ENCODE measurements at regions not wholly inside any gene's neighbourhood (a gene's known extent, or its start where the extent isn't known, plus 50 kb on each side); places are given as distances from the start of the nearest gene placed in this dataset.
"Not testable (repeated sequence)": the region's sequence is repeated elsewhere in the genome, so short reads cannot be mapped to it uniquely, and the experiment has no call there.

DNA sequence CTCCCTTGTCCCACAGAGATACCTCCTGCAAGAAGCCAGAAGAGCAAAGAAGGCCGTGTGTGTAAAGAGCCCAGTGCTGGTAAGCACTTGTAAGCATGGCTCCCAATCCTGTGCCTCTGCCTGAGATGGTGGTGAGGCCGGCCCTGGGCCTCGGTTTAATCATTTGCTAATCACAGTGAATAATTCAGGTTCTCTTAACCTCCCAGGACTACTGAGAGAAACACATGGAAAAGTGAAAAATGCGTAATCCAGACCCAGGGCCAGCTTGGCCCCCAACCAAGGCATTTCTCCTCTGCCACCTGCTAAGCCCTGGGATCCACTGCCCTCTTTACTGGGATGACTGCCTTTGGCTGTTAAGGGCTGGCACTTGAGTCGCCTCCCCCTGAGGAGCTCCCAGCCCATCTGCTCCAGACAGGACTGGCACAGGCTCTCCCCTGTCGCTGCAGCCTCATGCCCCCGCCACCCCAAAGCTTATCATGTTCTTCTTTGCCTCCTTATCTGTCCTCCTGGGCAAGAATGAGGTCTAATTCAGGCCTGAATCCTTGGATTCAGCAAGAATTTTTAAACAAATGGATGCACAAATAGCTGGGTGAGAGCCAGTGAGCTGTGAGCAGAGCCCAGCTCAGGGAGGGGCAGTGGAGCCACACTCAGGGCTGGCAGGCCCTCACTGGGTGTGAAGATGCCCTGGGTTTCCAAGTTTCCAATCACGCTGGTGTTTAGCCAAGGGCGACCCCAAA is 193.9 kb upstream of the HS6ST1 start:
- DNase-seq, result no peak

DNA sequence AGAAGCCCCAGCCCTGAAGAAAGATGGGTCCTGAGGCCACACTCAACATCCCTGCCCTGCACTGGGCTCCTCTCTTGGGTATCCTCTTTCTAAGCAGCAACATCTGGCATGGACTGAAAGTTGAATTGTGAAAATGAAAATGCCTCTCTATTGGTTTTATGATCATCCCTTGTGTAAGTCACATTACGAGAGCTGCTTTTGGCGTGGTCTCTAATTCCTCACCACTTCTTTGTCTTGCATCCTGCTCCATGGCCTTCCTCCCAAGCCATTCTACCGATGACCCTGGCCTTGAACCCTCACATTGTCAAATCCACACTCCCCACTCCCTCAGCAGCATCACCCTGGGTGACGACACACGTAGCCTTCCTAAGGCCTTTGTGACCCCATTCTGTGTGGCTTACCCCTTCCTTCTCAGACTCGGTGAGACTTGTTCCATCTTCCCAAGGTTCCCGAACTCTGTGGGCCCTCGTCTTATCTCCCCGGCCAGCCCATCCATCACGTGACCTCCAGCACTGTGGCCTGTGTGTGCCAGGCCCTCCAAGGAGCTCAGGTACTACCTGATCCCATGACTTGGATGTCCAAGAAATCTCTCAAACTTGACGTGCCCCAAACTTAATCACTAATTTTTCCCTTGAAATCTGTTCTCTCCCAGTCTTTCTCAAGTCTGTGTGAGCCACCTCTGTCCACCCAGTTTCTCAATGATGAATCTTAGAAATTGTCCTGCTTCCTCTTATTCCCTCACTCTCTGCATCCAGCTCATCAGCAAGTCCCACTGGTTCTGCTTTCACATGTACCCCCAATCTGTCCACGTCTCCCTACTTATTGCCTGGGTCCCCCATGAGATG is 194.7 kb upstream of the HS6ST1 start:
- DNase-seq, result no peak

DNA sequence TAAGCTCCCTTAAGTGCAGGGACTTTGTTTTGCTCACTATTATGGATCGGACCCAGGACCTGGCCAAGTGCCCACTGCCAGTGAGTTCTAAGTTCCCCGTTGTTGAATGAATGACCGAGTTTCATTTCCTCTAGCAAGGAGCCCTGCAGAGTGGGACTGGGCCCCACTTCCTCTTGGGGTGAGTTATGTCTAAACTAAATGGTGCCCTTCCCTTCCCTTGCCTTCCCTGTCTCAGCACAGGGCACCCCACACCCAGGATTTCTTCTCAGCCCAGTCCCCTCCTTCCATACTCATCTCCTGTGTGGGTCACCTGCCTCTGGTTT is 195.3 kb upstream of the HS6ST1 start:
- no peak for DNase-seq

DNA sequence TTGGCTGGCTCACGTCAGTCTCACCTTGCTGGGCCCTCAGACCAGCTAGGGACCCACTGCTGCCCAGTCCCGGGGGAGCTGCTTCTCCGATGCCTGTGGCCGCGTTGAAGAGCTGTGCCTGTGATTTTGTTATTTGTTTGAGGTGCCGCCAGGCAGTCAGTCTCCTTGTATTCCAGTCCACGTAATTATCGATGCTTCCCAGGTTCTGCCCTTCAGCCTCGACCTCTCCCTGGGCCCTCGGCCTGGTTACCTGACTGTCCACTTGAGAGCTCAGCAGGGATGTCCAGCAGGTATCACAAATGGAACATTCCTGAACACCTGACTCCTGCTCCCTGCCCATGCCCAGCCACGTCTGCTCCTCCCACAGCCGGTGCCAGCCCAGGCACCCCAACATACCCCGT is 195.9 kb upstream of the HS6ST1 start:
- no peak for DNase-seq

DNA sequence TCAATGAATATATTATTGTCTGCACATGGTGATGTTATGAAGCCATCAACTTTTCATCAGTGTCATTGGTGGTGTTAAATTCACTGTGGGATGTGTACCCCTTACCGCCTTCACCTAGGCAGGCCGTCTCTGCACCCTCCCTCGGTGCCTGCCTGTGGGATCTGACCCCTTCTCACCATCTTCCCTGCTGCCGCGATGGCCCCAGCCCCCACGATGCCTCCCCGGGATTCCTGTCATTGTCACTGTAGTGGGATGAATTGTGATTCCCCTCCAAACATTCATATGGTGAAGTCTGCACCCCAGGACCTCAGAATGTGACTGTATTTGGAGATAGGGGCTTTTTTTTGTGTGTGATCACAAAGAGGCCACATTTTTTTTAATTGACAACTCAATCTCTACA is 198.3 kb upstream of the HS6ST1 start:
- DNase-seq, result no peak

DNA sequence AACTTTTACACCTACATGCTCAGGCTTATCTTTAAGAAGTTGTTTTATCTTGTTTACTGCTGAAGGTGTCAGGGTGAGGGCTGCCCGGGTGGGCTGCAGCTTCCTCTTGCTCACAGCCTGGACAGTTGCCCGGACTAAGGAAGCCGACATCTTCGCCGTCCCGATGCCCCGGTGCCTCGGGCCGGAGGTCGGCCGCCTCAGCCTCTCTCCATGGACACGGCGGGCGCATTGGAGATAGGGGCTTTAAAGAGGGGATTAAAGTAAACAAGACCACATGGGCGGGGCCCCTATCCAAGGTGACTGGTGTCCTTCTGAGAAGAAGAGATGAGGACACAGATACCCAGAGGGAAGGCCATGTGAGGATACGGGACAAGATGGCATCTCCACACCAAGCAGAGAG is 200.4 kb upstream of the HS6ST1 start:
- DNase-seq, result not testable (repeated sequence)

DNA sequence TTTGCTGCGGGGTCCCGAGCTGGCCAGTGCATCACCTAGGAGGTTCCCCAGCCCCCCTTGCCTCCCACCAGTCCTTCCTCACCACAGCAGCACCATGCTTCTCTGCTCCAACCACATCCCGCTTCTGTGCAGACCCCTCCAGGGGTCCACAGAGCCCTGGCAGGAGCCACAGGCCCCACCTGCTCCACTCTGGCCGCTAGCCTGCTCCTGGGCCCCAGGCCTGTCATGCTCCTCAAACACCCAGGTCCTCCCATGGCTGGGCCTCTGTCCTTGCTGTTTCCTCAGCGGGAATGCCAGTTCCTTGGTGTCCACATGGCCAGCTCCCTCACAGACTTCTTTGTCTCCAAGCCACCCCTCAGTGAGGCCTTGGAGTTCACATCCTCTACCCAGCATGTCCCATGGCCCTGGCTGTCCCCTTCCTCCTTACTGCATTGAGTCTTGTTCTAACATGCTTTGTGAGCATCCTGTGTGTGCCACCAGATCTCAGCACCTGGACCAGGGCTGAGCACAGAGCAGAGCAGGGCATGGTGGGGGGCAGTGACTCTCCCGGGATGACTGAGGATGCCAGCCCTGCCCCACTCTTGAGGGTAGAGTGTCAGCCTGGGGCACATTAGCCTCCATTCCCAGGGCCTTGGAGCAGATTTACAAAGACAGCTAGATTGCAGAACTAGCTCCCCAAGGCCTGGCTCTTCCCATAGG is 201.0 kb upstream of the HS6ST1 start:
- DNase-seq, result no peak

DNA sequence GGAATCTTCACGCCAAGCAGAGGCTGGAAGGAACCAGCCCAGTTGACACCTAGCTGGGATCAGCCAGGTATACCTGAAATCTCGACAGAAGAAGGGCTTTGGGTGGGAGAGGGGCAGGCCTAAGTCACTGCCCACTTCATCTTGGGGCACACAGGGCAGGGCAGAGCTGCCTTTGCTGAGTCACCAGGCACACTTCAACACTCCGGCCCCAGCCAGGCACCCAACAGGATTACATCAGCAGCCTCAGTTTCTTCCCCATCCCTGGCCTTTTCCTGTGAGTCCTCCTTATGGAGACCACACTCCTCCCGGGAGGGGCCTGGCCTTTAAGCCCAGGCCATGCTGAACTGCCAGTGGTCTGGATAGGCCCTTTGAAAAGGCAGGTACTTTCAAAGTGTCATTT is 201.7 kb upstream of the HS6ST1 start:
- no peak for DNase-seq

DNA sequence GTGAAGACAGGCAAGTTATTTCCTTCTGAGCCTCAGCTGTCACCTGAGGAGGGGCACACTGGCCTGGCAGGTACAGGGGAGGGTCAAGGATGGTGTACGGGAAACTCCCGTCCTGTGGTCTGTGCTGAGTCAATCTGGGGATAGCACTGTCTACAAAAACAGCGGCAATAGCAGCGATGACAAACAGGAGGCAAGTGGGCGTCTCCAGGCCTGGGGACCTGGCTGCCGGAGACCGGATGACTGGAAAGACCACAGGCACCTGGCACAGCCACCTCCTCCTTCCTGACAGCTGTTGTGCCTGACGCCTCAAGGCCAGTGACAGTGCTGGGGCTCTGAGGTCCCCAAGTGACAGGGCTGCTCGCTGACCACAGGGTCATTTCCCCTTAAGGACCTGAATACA is 202.1 kb upstream of the HS6ST1 start:
- no peak for DNase-seq

DNA sequence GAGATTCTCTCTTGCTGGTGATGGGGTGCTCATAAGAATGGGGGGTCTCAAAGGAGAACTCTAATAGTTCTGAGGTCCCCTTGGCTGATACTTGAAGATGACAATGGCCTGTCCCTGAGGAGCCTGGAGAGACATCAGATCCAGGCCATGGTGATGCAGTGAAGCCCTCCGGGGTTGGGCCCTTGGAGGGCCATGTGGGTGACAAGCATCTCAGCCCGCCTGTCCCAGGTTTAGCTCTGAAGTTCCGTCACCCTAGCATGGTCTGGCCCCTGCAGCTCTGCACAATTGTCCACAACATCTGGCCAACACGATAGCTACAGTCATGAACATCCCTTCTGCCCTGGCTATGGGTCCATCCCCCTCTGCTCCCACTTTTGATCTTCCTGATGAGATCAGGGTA is 202.8 kb upstream of the HS6ST1 start:
- no peak for DNase-seq

DNA sequence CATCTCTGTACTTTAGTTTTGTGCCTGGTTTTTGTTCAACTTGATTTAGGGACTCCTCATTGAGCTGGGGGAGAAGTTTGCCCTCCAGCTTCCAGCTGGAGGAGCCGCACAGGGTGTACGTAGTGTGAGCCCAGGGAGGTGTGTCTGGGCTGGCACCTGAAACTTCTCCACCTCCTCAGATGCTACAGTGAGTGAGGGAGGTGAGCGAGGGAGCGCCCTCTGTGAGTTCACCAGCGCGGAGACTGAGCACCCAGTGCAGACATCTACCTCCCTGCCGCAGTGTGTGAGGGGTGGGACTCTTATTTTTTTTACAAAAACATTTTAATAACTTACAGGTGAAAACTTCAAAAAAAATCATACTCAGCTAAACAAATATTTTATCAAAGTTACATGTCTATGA is 204.2 kb upstream of the HS6ST1 start:
- DNase-seq, result no peak

DNA sequence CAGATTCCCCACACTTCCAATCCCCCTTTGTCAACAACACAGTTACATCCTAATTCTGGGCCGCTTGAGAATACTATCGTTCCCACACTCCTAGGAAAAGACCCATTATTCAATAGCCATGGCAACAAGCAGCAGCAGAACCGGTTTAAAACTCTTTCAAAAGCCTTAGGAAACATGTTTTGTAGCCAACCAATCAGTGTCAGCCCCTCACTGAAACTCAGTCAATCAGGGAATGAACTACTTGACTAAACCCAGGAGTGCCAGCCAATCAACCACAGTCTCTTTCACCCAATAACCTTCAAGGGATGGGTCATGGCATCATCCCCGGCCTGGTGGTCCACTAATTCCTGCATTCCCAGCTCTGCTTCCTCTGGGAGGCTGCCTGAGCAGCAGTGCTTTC is 204.8 kb upstream of the HS6ST1 start:
- DNase-seq, result no peak

DNA sequence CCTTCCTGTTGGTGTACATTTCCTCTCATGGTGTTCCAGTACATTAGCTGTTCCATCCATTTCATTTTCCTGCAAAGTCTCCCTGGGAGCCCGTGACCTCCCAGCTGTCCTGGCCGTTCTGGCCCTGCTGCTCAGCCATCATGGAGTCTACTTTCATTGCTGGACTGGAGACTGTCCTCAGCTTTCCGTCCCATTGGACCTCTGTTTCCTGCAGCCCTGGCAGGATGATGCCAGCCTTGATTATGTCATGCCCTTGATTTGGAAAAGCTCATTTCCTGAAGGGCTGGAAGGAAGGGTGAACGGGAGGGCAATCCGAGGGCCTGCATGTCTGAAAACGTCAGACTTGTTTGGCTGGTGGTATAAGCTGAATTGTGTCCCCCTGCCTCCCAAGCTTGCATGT is 205.5 kb upstream of the HS6ST1 start:
- DNase-seq, result no peak

DNA sequence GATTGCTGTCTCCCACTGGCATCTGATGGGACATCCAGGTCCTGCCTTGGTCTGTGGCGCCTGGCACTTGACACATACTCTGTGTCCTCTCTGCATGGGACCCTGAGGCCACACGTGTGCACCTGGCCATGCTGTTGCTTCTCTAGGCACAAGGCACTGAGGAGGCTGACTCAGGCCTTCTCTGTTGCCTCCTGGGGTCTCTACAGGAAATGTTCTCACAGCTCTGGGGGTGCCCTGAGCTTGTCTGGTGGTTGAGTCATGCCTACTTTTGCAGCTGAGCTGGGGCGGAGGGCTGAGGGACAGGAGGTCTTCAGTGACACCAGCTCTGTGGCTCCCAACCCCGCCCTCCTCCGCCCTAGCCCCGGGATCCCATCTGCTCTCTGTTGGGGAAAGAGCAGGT is 207.0 kb upstream of the HS6ST1 start:
- DNase-seq, result no peak

DNA sequence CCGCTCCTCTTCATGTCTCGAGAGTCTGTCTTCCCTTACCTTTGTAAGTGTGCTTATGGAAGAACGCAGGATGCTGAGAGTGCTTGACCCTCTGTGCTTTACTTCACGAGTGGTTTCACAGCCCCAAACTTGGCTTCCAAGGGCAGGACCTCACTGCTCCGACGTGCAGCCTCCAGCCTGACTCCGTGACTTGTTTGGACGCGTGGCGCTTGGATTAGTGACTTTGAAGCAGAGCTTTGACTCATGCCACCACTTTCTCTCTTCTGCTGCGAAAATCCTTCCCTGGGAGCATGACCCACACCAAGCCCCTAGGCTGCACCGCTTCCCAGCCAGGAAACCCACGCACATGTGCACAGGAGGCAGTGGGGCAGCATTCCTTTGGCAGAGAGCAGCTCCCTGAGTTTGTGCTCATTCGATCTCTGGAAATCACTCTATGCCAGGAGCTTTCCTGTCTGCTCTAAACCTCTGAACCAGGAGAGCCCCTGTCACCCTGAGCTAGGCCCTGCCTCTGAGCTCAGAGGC is 207.8 kb upstream of the HS6ST1 start:
- no peak for DNase-seq

DNA sequence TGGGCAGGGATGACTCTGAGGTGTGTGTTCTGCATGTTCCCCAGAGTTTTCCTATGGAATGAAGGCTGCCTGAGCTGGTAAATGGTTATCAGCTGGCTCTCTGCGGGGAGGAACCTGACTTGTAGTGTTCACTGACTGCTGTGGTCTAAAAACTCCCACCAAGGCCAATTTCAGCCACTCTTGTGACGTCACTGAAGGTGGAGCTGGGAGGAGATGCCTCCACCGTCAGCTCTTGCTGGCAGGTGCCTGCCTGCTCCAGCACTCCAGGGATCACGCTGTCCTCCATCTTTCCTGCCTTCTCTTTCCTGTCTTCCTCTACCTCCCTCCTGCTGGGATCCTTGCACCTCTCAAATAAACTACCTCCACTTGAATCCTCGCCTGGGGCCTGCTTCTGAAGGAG is 209.5 kb upstream of the HS6ST1 start:
- DNase-seq, result no peak

DNA sequence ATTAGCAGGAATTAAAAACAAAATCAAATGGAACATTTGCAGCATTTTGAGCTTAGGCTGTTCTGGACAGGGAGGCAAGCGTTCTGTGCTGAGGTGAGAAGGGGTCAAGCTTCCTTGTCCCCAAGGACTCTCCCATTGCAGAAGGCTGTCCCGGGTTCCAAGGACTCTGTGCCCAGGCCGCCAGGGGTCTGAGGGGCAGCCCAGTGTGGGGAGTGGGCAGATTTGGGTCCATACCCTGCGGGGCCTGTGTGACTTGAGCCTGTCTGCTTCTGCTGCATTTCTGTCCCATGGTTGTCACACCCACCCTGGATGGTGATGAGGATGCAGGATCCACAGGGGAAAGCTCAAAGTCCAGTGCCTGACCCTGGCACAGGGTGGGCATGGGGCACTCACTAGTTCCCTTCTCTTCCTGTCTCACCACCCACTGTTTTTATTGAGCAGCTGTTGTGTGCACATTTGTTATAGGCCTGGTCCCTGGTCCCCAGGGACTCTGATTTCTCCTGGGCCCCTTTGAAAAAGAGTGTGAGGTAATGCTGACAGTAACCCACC is 211.4 kb upstream of the HS6ST1 start:
- no peak for DNase-seq

DNA sequence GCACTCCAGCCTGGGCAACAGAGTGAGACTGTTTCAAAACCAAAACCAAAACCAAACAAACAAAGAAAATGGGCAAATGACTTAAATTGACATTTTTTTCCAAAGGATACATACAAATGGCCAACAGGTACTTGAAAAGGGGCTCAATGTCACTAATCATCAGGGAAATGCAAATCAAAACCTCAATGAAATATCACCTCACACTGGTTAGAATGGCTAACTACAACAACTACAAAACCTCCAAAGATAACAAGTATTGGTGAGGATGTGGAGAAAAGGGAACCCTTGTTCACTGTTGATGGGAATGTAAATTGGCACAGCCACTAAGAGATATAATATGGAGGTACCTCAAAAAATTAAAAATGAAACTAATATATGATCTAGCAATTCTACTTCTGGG is 213.2 kb upstream of the HS6ST1 start:
- DNase-seq, result no peak

DNA sequence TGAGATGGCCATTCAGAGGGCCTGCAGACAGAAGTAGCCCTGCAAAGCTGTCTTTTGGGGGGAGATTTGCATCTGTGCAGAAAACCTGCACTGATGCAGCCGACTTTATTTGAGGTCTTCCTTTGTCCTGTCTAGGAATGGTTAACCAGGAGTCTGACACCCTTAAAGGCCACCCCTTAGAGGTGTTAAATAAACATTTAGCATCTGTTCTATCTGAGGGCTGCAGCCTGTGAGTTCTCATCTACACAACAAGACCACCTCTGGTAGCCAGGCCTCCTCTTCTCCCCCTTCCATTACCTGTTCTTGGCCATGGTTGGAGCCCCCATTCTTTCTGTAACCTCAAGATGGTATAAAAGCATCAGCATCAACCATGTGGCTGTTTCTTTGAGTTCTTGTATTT is 214.4 kb upstream of the HS6ST1 start:
- DNase-seq, result no peak

DNA sequence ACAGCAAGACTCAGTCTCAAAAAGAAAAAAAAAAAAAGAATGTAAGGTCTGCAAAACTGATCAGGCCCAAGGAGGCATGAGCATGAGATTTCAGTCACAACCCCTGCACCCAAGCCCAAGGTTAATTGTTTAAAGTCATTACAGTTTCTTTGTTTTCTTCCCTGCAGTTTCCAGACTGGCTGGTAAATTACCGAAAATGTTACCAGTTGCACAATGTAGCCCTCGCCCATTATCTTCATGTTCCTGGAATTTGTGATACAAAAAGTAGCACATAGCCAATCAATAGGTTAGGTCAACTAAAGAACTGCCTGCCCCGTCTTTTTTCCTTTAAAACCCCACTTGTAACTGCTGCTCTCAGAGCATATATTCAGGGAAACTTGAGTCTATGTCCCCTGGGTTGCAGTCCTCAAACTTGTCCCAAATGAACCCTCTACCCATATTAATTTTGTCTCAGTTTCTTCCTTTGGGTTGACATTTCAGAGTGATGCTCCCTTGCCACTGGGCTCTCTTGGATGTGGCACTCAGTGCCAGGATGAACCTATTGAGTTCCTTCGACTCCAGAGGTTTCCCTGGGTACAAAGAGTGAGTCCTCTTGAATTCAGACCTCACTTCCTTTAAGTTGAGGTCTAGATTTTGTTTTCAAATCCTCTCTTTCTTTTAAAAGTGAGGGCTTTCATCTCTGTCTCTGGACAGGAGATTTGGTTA is 216.2 kb upstream of the HS6ST1 start:
- DNase-seq, result no peak

DNA sequence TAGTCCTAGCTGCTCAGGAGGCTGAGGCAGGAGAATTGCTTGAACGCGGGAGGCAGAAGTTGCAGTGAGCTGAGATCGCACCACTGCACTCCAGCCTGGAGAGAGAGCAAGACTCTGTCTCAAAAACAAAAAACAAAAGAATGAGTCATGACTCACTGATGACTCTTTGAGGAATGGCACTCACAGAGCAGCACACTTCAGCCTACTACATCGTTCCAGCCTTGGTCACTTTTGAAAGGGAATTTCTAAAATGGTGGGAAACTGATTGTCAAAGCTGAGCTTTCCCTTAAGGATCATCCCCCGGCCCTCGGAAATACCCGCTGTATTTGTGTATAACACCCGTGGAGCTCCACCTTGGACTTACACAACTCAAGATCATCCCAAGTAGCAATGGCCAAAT is 217.3 kb upstream of the HS6ST1 start:
- DNase-seq, result peak; percentile 50

DNA sequence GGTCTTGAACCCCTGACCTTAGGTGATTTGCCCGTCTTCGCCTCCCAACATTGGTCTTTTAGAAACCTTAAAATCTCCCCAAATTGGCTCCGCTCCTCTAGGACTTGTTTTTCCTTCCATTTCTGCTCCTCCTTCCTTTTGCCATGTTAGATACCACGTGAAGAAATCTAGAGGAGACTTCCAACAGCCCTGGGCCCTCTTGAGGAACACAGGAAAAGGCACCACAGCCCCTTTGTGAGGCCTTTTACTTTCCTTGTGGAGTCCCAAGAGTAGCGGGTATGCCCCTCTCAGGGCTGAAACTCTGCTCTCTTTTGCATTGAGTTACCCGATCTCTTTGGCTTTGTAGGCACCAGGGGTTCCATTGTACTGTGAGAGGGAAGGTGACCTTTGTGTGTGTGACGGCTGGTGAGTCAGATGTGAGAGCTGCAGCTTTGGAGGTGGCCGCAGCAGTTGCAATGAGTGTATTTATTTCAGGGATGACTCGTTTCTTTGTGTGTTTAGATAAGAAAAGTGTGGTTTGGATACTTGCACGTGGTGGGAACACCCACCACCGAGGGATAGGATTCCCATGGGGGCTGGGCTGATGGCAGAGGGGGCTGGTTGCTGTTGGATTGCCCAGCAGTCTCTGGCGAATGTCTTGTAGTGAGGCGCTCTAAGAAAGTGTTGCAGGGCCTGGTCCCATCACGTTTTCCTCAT is 218.4 kb upstream of the HS6ST1 start:
- peak; percentile 77 for DNase-seq

All from HCEC 1CT (cell line).